Ovary (tissue), 7 donors: ENCODE measurements at regions not wholly inside any gene's neighbourhood (a gene's known extent, or its start where the extent isn't known, plus 50 kb on each side); places are given as distances from the start of the nearest gene placed in this dataset.

Source experiments
- DNase-seq, 5 donors: peaks; one replicate each; pipeline ENCODE4 v3.0.0-alpha.2; 2019 to 2020
- H3K27ac ChIP-seq, 2 donors: fragments of 200-600 bp; one replicate each; pipeline versions ENCODE4 v1.5.1 to v1.8.0; 2019 to 2022
- H3K27me3 ChIP-seq: fragments of 200-600 bp; one replicate; pipeline ENCODE4 v1.8.0; 2022
- H3K36me3 ChIP-seq: fragments of 200-600 bp; sonication (generic); one replicate; pipeline ENCODE4 v1.5.1; 2019
- H3K4me1 ChIP-seq: one replicate; pipeline ENCODE4 v1.8.1; 2013; ENCODE audit warnings: mild to moderate bottlenecking, moderate library complexity; ENCODE audit not compliant: insufficient read depth
- H3K4me3 ChIP-seq: fragments of 200-600 bp; sonication (generic); one replicate; pipeline ENCODE4 v1.5.1; 2017
- H3K9me3 ChIP-seq, 2 donors: fragments of 200-600 bp in 1 of 2; sonication (generic) in 1 of 2; one replicate each; pipeline versions ENCODE4 v1.5.1 to v1.8.1; 2013 to 2019; ENCODE audit warnings: mild to moderate bottlenecking in 1 of 2, moderate library complexity in 1 of 2
- EP300 ChIP-seq: sonication (generic); formaldehyde crosslinking; IDR thresholded peaks from one replicate; pipeline ENCODE4 v1.6.1; 2017; ENCODE audit warnings: antibody characterized with exemption
- POLR2A ChIP-seq: fragments of 450-650 bp; IDR thresholded peaks from one replicate; pipeline ENCODE4 v1.6.1; 2017; ENCODE audit warnings: antibody characterized with exemption, mild to moderate bottlenecking, moderate library complexity
- WGBS, 3 donors: extraction: QIAGEN DNeasy Blood & Tissue Kit in 1 of 3; methylation state at CpG; one replicate each; pipeline versions ENCODE4 v1.1.5 to v1.1.7; 2013 to 2017; 5-methylcytosine and 5-hydroxymethylcytosine counted together
- intact Hi-C, 4 donors: fragments of 100-400 bp; cut with DNase I; formaldehyde crosslinking; loops; one replicate each; pipeline versions ENCODE4 v1.11.0 to v1.15.1; 2022 to 2023
- TF ChIP-seq, protein P1 (sequence below), 3 donors: fragments of 450-650 bp in 2 of 3; fragments of 200-600 bp in 1 of 3; IDR thresholded peaks; one replicate each; pipeline versions ENCODE4 v1.5.1 to v1.8.0; 2016 to 2022; ENCODE audit warnings: antibody characterized with exemption in 3 of 3, mild to moderate bottlenecking in 1 of 3
- donor health status: DM: no; HTN: no; CAD: no; lungs with moderate emphysema.
- donor health status: DM: no; HTN: no; CAD: no.
- donor health status: Bipolar disorder and iron deficiency.
- donor health status: DM: no; HTN: no; CAD: no.
- donor health status: DM: yes; HTN: yes; CAD: no.

DNA sequence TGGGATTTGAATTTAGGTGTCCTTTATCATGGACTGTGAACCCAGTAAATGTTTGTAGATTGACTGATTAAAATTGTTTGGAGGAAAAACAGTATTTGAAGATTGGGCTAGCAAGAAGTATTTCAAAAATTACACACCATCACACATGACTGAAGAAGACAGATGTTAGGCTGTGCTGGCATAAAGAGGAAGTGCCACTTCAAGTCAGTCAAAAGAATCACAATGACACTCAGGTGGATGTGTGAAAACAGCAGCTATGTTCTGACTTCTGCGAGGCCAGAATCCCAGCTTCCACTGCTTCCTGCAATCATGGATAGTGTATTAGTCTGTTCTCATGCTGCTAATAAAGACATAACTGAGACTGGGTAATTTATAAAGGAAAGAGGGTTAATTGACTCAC, 393.3 kb downstream of the DMRT2 start:
- H3K9me3 ChIP-seq: no peaks in the 10 kb centered on the region
- TF ChIP-seq, protein P1, sequence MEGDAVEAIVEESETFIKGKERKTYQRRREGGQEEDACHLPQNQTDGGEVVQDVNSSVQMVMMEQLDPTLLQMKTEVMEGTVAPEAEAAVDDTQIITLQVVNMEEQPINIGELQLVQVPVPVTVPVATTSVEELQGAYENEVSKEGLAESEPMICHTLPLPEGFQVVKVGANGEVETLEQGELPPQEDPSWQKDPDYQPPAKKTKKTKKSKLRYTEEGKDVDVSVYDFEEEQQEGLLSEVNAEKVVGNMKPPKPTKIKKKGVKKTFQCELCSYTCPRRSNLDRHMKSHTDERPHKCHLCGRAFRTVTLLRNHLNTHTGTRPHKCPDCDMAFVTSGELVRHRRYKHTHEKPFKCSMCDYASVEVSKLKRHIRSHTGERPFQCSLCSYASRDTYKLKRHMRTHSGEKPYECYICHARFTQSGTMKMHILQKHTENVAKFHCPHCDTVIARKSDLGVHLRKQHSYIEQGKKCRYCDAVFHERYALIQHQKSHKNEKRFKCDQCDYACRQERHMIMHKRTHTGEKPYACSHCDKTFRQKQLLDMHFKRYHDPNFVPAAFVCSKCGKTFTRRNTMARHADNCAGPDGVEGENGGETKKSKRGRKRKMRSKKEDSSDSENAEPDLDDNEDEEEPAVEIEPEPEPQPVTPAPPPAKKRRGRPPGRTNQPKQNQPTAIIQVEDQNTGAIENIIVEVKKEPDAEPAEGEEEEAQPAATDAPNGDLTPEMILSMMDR (IDR thresholded peaks at IDR 0.05): no peak
- TF ChIP-seq POLR2A: no peak
- no peak for TF ChIP-seq EP300

DNA sequence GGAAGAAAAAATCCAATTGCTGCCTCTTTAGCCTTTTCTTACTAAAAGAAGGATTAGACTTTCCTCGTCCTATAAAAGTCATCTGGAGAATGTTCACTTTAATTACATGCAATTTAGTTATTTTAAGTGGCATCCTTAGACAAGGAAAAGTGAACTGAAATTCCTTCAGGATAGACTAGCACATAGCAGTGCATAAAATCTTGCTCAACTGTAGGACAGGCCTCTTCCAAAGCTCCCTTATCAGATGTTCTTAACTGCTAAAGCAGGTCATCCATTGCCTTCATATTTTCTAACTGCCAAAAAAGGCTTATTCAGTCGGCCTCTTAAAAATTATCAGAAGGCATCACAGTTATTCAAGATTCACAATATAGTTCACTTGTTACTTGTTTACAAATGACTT, 396.5 kb downstream of the DMRT2 start:
- no peak for DNase-seq
- TF ChIP-seq, protein P1 (IDR thresholded peaks at IDR 0.05): no peak
- TF ChIP-seq EP300: no peak
- no peak for TF ChIP-seq POLR2A
- 59 to 69% (median 60%) methylated on average over 2 of the region's 2 CpGs for WGBS, 3 donors
- Histone ChIP-seq H3K4me1 (no peaks in the 10 kb centered on the region), H3K27ac (no peak overlapping the region), H3K9me3 (no peaks in the 10 kb centered on the region), H3K27me3 (no peaks in the 10 kb centered on the region), H3K36me3 (no peaks in the 10 kb centered on the region), H3K4me3 (no peak overlapping the region)
- intact Hi-C loops: no loop called here

More for the DNA sequence above, 393.3 kb downstream of the DMRT2 start:
- no peak overlapping the region for H3K27ac ChIP-seq
- DNase-seq: no peak
- no peaks in the 10 kb centered on the region for H3K27me3 ChIP-seq
- WGBS, 3 donors: 90 to 97% (median 91%) methylated on average over 1 of the region's 1 CpG
- H3K4me3 ChIP-seq: no peak overlapping the region
- no peaks in the 10 kb centered on the region for H3K36me3 ChIP-seq
- intact Hi-C loops: no loop called here
- no peaks in the 10 kb centered on the region for H3K4me1 ChIP-seq

DNA sequence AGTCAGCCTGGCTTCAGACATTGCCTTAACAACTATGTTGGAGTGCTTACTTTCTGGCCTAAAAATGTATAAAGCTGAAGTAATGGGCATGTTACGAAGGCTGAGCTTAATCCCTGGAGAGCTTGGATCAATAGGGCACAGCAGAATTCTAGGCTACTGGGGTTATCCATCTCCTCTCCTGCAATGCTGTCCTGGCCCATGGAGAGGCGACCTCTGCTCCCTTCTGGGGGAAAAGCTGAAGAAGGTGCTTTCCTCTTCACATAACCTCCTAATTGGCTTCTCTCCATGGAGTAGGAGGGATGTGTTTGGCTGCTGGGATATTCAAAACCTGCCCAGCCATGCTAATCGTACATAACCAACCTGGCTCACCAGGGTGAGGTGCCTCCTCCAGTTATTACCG, 403.5 kb downstream of the DMRT2 start:
- no peak for DNase-seq
- intact Hi-C loops: no loop called here
- Histone ChIP-seq H3K4me3 (no peak overlapping the region), H3K4me1 (no peaks in the 10 kb centered on the region), H3K27me3 (no peaks in the 10 kb centered on the region), H3K27ac (no peak overlapping the region), H3K9me3 (no peaks in the 10 kb centered on the region), H3K36me3 (no peaks in the 10 kb centered on the region)
- TF ChIP-seq, protein P1 (IDR thresholded peaks at IDR 0.05): no peak
- TF ChIP-seq POLR2A (no peak), EP300 (no peak)
- WGBS, 3 donors: 68 to 82% (median 73%) methylated on average over 4 of the region's 4 CpGs

DNA sequence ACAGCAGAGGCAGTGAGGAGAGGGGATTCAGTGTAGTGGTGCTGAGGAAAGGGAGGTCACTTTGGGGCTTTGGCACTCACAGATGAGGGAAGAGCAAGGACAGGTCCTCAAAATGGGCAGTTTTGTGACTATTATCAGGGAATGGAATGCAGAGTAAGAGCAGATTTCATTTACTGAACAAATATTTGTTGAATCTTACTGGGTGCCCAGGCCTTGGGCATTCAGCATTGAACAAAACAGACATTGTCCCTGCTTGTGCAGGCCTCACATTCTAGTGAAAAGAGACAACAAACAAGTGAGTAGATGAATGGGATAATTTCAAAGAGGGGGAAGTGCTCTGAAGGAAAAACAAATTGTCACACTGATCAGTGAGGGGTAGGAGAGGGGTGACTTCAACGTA, 404.1 kb downstream of the DMRT2 start:
- H3K4me1 ChIP-seq: no peaks in the 10 kb centered on the region
- H3K27ac ChIP-seq: no peak overlapping the region
- whole genome bisulfite sequencing, 3 donors: 52 to 74% (median 65%) methylated on average over 1 of the region's 1 CpG
- intact Hi-C loops: no loop called here
- DNase-seq: no peak
- no peaks in the 10 kb centered on the region for H3K9me3 ChIP-seq
- H3K36me3 ChIP-seq: no peaks in the 10 kb centered on the region
- H3K27me3 ChIP-seq: no peaks in the 10 kb centered on the region
- H3K4me3 ChIP-seq: no peak overlapping the region
- TF ChIP-seq POLR2A (no peak), EP300 (no peak)
- TF ChIP-seq, protein P1 (IDR thresholded peaks at IDR 0.05): no peak
